GM12878 (cell line): ENCODE measurements at regions not wholly inside any gene's neighbourhood (a gene's known extent, or its start where the extent isn't known, plus 50 kb on each side); places are given as distances from the start of the nearest gene placed in this dataset.

Experiments
- ATAC-seq: fragments of 200-7000 bp; cut with Tn5 transposase; 3 replicates; pipeline ENCODE4 v1.9.1; 2020; ENCODE audit warnings: mild to moderate bottlenecking, moderate library complexity
- BruUV-seq: library from RNA; stranded (reverse); fragments of 400-500 nt; replicated peaks from 2 replicates; lab custom pipeline; 2021; lab: Mats Ljungman, UMichigan
- CTCF ChIA-PET: fragments of 300-600 bp; sonication (Branson Sonifier 250); formaldehyde crosslinking; extraction: SDS; loops from one replicate; lab custom pipeline; 2021; ENCODE audit warnings: inconsistent platforms; lab: Yijun Ruan, JAX
- POLR2A ChIA-PET: fragments of 350-600 bp; formaldehyde crosslinking; extraction: SDS; loops from one replicate; lab custom pipeline; 2021; ENCODE audit warnings: inconsistent platforms; lab: Charles Lee
- RAD21 ChIA-PET: fragments of 300-600 bp; sonication (Branson Sonifier 250); formaldehyde crosslinking; loops from one replicate; lab custom pipeline; 2023; ENCODE audit warnings: antibody characterized with exemption; ENCODE audit not compliant: unreplicated experiment; lab: Charles Lee
- SMC1A ChIA-PET: fragments of 300-600 bp; sonication (Branson Sonifier 250); formaldehyde crosslinking; loops from one replicate; lab custom pipeline; 2023; ENCODE audit not compliant: unreplicated experiment, uncharacterized antibody; lab: Charles Lee
- DNase-seq: peaks from one replicate; pipeline ENCODE4 v3.0.0-alpha.2; 2011; ENCODE audit warnings: low read depth, low spot score
- FAIRE-seq: peaks from 3 replicates; lab custom pipeline; 2011; peaks lifted over from hg19 to GRCh38; lab: Jason Lieb, UNC
- H2AFZ ChIP-seq: 2 replicates; pipeline ENCODE4 v1.6.0; 2011; ENCODE audit warnings: low read depth, low read length, control low read depth; ENCODE audit not compliant: control insufficient read depth
- H3K27ac ChIP-seq: 2 replicates; pipeline ENCODE4 v1.5.1; 2011; ENCODE audit warnings: control low read depth; ENCODE audit not compliant: control insufficient read depth, insufficient read depth
- H3K27me3 ChIP-seq, 2 experiments: replicated peaks in 1 of 2; 2 replicates each; pipeline versions ENCODE4 v1.6.0 to v1.6.1; 2011; ENCODE audit warnings: low read length in 1 of 2; ENCODE audit not compliant: control insufficient read depth in 2 of 2, insufficient read depth in 2 of 2
- H3K36me3 ChIP-seq, 2 experiments: 2 replicates each; pipeline ENCODE4 v1.5.1; 2011; ENCODE audit warnings: low read length in 1 of 2; ENCODE audit not compliant: control insufficient read depth in 2 of 2, insufficient read depth in 2 of 2
- H3K4me1 ChIP-seq: 2 replicates; pipeline ENCODE4 v1.6.1; 2011; ENCODE audit warnings: mild to moderate bottlenecking, low read length, moderate library complexity, mixed read lengths; ENCODE audit not compliant: control insufficient read depth, insufficient read depth
- H3K4me2 ChIP-seq: 2 replicates; pipeline ENCODE4 v1.6.0; 2011; ENCODE audit warnings: control low read depth; ENCODE audit not compliant: control insufficient read depth, insufficient read depth
- H3K4me3 ChIP-seq: fragments of 200-600 bp; sonication (generic); 2 replicates; pipeline ENCODE4 v1.5.1; 2016
- H3K79me2 ChIP-seq: 2 replicates; pipeline ENCODE4 v1.6.0; 2011; ENCODE audit warnings: low read length; ENCODE audit not compliant: control insufficient read depth, insufficient read depth
- H3K9ac ChIP-seq: 2 replicates; pipeline ENCODE4 v1.8.0; 2011; ENCODE audit warnings: low read length, control low read depth, mixed read lengths; ENCODE audit not compliant: control insufficient read depth, insufficient read depth
- H3K9me3 ChIP-seq: replicated peaks from 3 replicates; pipeline ENCODE4 v1.5.1; 2011; ENCODE audit warnings: mild to moderate bottlenecking, low read length; ENCODE audit not compliant: control insufficient read depth, insufficient read depth
- H4K20me1 ChIP-seq: 2 replicates; pipeline ENCODE4 v1.6.0; 2011; ENCODE audit not compliant: control insufficient read depth, insufficient read depth
- BRCA1 ChIP-seq: IDR thresholded peaks from 2 replicates; pipeline ENCODE4 v1.6.1; 2011; ENCODE audit warnings: low read depth, low read length, improper control_type of control experiment
- CHD2 ChIP-seq: IDR thresholded peaks from 2 replicates; pipeline ENCODE4 v1.6.1; 2011; ENCODE audit warnings: low read depth, low read length, improper control_type of control experiment, borderline replicate concordance
- ESRRA ChIP-seq: IDR thresholded peaks from 2 replicates; pipeline ENCODE4 v1.6.1; 2012; ENCODE audit warnings: mild to moderate bottlenecking, low read length, improper control_type of control experiment
- GATAD2B ChIP-seq: fragments of 450-650 bp; conservative IDR thresholded peaks from 2 replicates; pipeline ENCODE4 v1.6.1; 2017; ENCODE audit warnings: low read depth, mild to moderate bottlenecking, moderate library complexity
- HDAC6 ChIP-seq: fragments of 200-600 bp; sonication (generic); IDR thresholded peaks from one replicate; pipeline ENCODE4 v1.8.0; 2017; ENCODE audit warnings: antibody characterized with exemption; ENCODE audit not compliant: unreplicated experiment
- JUNB ChIP-seq: IDR thresholded peaks from 2 replicates; pipeline ENCODE4 v1.6.1; 2016; ENCODE audit warnings: antibody characterized with exemption, mild to moderate bottlenecking
- KLF5 ChIP-seq: fragments of 450-650 bp; IDR thresholded peaks from 2 replicates; pipeline ENCODE4 v1.6.1; 2014; ENCODE audit warnings: mild to moderate bottlenecking; ENCODE audit not compliant: partially characterized antibody
- MYC ChIP-seq: IDR thresholded peaks from 2 replicates; pipeline ENCODE4 v1.6.1; 2011; ENCODE audit warnings: mild to moderate bottlenecking, low read length, moderate library complexity, inconsistent platforms; ENCODE audit not compliant: insufficient read depth, insufficient replicate concordance, insufficient read length, severe bottlenecking
- POU2F2 ChIP-seq: IDR thresholded peaks from 3 replicates; pipeline ENCODE4 v1.6.1; 2011; ENCODE audit warnings: low read depth, mild to moderate bottlenecking, low read length, borderline replicate concordance
- SIN3A ChIP-seq: IDR thresholded peaks from 2 replicates; pipeline ENCODE4 v1.6.1; 2012; ENCODE audit warnings: low read depth, low read length, improper control_type of control experiment
- TARDBP ChIP-seq: IDR thresholded peaks from 2 replicates; pipeline ENCODE4 v1.6.1; 2016; ENCODE audit warnings: borderline replicate concordance
- ZNF384 ChIP-seq: IDR thresholded peaks from 2 replicates; pipeline ENCODE4 v1.6.1; 2012; ENCODE audit warnings: low read depth, mild to moderate bottlenecking, low read length, improper control_type of control experiment, borderline replicate concordance
- WGBS: methylation state at CpG from one replicate; pipeline ENCODE4 v1.1.6; 2016; ENCODE audit warnings: low lambda C conversion rate; ENCODE audit not compliant: insufficient replicate concordance, insufficient coverage; ENCODE audit errors: missing lambda C conversion rate; 5-methylcytosine and 5-hydroxymethylcytosine counted together
- in situ Hi-C: fragments of 300-500 bp; cut with MboI; formaldehyde crosslinking; loops from 9 replicates; pipeline ENCODE4 v1.14.3; 2018; ENCODE audit warnings: mixed read lengths
- intact Hi-C: fragments of 100-400 bp; cut with micrococcal nuclease; formaldehyde crosslinking; loops from one replicate; pipeline ENCODE4 v1.14.2; 2022; ENCODE audit not compliant: unreplicated experiment
- TF ChIP-seq, protein P1 (sequence below): fragments of 450-650 bp; IDR thresholded peaks from 2 replicates; pipeline ENCODE4 v1.6.1; 2018; ENCODE audit warnings: mild to moderate bottlenecking, low read depth, moderate library complexity; ENCODE audit not compliant: partially characterized antibody
- TF ChIP-seq, protein P2 (sequence below): IDR thresholded peaks from 2 replicates; pipeline ENCODE4 v1.6.1; 2011; ENCODE audit warnings: borderline replicate concordance, low read depth, mild to moderate bottlenecking, moderate library complexity, low read length; ENCODE audit not compliant: insufficient read depth, poor library complexity, severe bottlenecking
- TF ChIP-seq, protein P3 (sequence below): fragments of 150-350 bp; IDR thresholded peaks from 2 replicates; pipeline ENCODE4 v1.6.1; 2014; ENCODE audit warnings: mild to moderate bottlenecking, low read depth, low read length
- TF ChIP-seq, protein P4 (sequence below): fragments of 450-650 bp; IDR thresholded peaks from 2 replicates; pipeline ENCODE4 v1.6.1; 2017; ENCODE audit warnings: borderline replicate concordance
- TF ChIP-seq, protein P5 (sequence below): IDR thresholded peaks from 2 replicates; pipeline ENCODE4 v1.6.1; 2011; ENCODE audit warnings: borderline replicate concordance, low read depth, mild to moderate bottlenecking, moderate library complexity, mixed read lengths, low read length; ENCODE audit not compliant: insufficient read depth; ENCODE audit errors: extremely low read length

DNA sequence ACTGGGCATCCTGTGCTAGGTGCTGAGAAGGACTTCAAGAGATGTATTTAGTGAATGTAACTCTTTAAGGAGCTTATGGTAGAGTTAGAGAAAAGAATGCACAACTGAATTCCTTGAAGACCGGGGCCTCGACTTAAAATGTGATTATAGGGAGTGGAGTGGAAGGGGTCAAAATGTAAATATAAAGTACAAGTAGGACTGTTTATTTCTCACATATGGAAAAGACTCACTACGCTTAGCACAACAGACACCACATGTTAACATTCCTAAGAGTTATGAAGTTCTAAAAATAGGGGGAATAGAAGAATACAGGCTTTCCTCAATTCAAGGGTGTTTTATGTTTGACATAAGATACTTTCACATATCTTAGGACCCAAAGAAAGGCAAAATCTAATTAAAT, 117.8 kb upstream of the OSMR start:
- Histone ChIP-seq H3K79me2 (no peaks in the 10 kb centered on the region), H3K27ac (no peak overlapping the region), H3K36me3 (no peaks in the 10 kb centered on the region), H3K4me3 (no peak overlapping the region), H2AFZ (no peak overlapping the region), H3K9me3 (no peaks in the 10 kb centered on the region), H3K9ac (no peak overlapping the region), H3K27me3 (no peaks in the 10 kb centered on the region), H3K4me2 (no peak overlapping the region), H4K20me1 (no peaks in the 10 kb centered on the region), H3K4me1 (no peaks in the 10 kb centered on the region)
- RAD21 ChIA-PET = no interaction called here
- DNase-seq (no peak), FAIRE-seq (no peak), ATAC-seq (no peak)
- WGBS = 61% methylated on average over 3 of the region's 3 CpGs
- SMC1A ChIA-PET = interaction anchor here (1.0 to 1.1 kb wide), 2 partner anchors 82 to 286 kb away, joined by 3 to 4 read pairs; no protein-coding TSS in a partner anchor
- in situ Hi-C loops (no loop called here), intact Hi-C loops (no loop called here)
- POLR2A ChIA-PET = no interaction called here
- CTCF ChIA-PET = interaction anchor here (0.8 to 1.0 kb wide), 2 partner anchors 9 to 54 kb away, joined by 3 to 4 read pairs; no protein-coding TSS in a partner anchor
- no TSS peak for BruUV-seq
- TF ChIP-seq ZNF384 = no peak
- TF ChIP-seq POU2F2 = no peak
- no peak for TF ChIP-seq TARDBP
- TF ChIP-seq GATAD2B = no peak
- TF ChIP-seq, protein P1, sequence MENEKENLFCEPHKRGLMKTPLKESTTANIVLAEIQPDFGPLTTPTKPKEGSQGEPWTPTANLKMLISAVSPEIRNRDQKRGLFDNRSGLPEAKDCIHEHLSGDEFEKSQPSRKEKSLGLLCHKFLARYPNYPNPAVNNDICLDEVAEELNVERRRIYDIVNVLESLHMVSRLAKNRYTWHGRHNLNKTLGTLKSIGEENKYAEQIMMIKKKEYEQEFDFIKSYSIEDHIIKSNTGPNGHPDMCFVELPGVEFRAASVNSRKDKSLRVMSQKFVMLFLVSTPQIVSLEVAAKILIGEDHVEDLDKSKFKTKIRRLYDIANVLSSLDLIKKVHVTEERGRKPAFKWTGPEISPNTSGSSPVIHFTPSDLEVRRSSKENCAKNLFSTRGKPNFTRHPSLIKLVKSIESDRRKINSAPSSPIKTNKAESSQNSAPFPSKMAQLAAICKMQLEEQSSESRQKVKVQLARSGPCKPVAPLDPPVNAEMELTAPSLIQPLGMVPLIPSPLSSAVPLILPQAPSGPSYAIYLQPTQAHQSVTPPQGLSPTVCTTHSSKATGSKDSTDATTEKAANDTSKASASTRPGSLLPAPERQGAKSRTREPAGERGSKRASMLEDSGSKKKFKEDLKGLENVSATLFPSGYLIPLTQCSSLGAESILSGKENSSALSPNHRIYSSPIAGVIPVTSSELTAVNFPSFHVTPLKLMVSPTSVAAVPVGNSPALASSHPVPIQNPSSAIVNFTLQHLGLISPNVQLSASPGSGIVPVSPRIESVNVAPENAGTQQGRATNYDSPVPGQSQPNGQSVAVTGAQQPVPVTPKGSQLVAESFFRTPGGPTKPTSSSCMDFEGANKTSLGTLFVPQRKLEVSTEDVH = no peak
- TF ChIP-seq, protein P2, sequence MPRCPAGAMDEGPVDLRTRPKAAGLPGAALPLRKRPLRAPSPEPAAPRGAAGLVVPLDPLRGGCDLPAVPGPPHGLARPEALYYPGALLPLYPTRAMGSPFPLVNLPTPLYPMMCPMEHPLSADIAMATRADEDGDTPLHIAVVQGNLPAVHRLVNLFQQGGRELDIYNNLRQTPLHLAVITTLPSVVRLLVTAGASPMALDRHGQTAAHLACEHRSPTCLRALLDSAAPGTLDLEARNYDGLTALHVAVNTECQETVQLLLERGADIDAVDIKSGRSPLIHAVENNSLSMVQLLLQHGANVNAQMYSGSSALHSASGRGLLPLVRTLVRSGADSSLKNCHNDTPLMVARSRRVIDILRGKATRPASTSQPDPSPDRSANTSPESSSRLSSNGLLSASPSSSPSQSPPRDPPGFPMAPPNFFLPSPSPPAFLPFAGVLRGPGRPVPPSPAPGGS = no peak
- no peak for TF ChIP-seq HDAC6
- TF ChIP-seq, protein P3, sequence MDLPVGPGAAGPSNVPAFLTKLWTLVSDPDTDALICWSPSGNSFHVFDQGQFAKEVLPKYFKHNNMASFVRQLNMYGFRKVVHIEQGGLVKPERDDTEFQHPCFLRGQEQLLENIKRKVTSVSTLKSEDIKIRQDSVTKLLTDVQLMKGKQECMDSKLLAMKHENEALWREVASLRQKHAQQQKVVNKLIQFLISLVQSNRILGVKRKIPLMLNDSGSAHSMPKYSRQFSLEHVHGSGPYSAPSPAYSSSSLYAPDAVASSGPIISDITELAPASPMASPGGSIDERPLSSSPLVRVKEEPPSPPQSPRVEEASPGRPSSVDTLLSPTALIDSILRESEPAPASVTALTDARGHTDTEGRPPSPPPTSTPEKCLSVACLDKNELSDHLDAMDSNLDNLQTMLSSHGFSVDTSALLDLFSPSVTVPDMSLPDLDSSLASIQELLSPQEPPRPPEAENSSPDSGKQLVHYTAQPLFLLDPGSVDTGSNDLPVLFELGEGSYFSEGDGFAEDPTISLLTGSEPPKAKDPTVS = no peak
- no peak for TF ChIP-seq ESRRA
- TF ChIP-seq, protein P4, sequence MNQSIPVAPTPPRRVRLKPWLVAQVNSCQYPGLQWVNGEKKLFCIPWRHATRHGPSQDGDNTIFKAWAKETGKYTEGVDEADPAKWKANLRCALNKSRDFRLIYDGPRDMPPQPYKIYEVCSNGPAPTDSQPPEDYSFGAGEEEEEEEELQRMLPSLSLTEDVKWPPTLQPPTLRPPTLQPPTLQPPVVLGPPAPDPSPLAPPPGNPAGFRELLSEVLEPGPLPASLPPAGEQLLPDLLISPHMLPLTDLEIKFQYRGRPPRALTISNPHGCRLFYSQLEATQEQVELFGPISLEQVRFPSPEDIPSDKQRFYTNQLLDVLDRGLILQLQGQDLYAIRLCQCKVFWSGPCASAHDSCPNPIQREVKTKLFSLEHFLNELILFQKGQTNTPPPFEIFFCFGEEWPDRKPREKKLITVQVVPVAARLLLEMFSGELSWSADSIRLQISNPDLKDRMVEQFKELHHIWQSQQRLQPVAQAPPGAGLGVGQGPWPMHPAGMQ = no peak
- no peak for TF ChIP-seq KLF5
- TF ChIP-seq JUNB = no peak
- TF ChIP-seq MYC = no peak
- TF ChIP-seq CHD2 = no peak
- no peak for TF ChIP-seq BRCA1
- no peak for TF ChIP-seq SIN3A
- TF ChIP-seq, protein P5, sequence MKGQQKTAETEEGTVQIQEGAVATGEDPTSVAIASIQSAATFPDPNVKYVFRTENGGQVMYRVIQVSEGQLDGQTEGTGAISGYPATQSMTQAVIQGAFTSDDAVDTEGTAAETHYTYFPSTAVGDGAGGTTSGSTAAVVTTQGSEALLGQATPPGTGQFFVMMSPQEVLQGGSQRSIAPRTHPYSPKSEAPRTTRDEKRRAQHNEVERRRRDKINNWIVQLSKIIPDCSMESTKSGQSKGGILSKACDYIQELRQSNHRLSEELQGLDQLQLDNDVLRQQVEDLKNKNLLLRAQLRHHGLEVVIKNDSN = no peak
